Activated CD4-positive, alpha-beta T cell treated with anti-CD3 and anti-CD28 coated beads, Interleukin-10, Interleukin-2, amounts not matched to agents 100 ng/mL and 50 ng/mL, durations not matched to agents 16 hours and 8 hours (primary cell): ENCODE measurements at regions not wholly inside any gene's neighbourhood (a gene's known extent, or its start where the extent isn't known, plus 50 kb on each side); places are given as distances from the start of the nearest gene placed in this dataset.
"Not testable (repeated sequence)": the region's sequence is repeated elsewhere in the genome, so short reads cannot be mapped to it uniquely, and the experiment has no call there.

Experiments
- DNase-seq: peaks from one replicate; pipeline ENCODE4 v3.0.0-alpha.2; 2020

GRCh38 chrX:3435057-3435456 lies 88.6 kb upstream of the MXRA5 start:
- DNase-seq: no peak

GRCh38 chrX:3428792-3429191 lies 82.3 kb upstream of the MXRA5 start:
- DNase-seq: no peak

DNA sequence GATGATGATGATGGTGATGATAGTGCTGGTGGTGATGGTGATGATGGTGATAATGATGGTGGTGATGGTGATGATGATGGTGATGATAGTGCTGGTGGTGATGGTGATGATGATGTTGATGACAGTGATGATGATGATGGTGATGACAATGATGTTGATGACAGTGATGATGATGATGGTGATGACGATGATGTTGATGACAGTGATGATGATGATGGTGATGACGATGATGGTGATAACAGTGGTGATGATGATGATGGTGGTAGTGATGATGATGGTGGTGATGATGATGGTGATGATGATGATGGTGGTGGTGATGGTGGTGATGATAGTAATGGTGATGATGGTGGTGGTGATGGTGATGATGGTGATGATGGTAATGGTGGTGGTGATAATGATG lies 80.1 kb upstream of the MXRA5 start:
- DNase-seq: no peak

DNA sequence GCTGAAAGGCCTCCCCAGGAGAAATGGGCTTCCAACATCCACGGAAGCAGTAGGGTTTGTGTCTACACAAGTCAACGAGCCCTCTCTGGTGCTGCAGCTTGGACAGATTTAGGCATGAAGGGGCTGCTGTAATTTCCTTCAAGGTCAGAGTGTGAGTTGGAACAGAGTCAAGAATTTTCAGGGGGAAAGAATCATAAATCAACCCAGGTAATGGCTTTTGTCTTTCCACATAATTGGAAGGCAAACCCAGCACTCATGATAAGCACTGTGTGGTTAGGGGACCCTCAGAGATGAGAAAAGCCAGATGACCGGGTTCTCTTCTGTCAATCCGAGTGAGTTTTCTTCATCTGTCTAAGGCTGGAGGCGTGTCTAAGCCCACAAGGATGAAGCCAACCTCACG lies 78.6 kb upstream of the MXRA5 start:
- no peak for DNase-seq

DNA sequence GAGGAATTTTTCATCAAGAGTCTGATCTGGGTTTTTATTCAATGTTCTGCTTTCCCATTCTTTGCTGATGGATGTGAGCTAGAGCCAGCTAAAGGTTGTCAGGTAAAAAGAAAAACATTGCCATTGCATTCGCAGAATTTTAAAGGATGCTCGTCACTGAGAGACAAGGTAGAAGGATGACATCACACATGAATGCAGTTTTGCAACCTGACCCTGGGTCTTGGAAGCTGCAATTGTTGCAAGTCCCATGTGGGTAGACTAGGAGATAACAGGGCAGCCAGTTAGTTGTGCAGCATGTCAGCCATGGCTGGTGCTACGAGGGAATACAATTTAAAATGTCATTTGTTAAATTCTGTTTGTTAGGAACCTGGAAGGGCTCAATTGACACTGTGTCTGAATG lies 73.9 kb upstream of the MXRA5 start:
- no peak for DNase-seq

- DNase-seq: no peak
Measured at GRCh38 chrX:3415011-3415410, 68.6 kb upstream of the MXRA5 start.

DNA sequence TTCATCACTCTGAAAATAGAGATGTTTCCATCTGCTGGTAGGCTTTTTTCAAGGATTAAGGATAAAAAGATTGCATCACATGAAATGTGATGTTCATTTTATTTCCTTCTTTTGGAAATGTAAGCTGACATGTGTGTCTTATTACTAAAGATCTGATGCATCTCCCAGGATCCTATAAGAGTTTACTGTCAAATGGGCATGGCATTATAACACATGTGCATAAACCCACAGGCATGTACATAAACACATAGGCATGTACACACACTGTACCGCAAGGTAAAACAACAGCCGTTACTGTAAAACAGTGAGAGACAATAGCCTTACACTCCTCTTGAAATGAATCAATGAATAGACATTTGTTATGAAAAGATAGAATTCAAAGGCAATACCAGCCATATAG lies 65.2 kb upstream of the MXRA5 start:
- not testable (repeated sequence) for DNase-seq

GRCh38 chrX:3409936-3410335 lies 63.5 kb upstream of the MXRA5 start:
- not testable (repeated sequence) for DNase-seq

DNA sequence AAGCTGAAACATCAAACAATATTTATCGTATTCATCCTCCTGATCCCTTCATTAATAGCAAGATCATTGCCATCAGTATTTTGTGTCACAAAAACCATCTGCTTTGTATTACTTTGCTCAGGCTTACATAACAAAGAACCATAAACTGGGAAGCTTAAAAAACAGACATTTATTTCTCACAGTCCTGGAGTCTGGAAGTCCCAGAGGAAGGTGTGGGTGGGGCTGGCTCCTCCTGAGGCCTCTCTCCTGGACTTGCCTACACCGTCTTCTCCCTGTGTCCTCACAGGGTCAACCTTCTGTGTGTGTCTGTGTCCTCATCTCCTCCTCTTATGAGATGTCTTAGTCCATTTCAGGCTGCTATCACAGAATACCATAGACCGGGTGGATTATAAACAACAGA lies 61.3 kb upstream of the MXRA5 start:
- DNase-seq: no peak

DNA sequence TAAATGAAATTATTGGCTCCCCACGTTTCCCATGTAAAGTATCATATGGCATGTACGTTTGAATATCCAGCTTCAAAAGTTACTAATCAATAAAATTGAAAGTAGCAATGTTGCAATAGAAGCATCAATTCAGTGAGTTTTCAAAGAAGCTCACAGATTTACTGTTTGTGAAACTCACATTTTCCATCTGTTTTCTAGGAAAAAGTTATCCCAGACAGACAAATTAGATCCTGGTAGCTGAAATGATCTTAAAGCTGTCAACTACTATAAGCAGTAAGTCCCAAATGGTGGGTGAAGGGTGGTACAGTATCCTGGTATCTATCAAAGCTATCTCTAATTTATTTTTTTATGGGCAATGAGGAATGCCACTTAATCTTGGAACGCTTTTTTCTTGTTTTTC lies 60.7 kb upstream of the MXRA5 start:
- DNase-seq: no peak

GRCh38 chrX:3403748-3404147 lies 57.3 kb upstream of the MXRA5 start:
- DNase-seq: no peak
